Duodenal mucosa (tissue), 2 donors: ENCODE measurements at regions not wholly inside any gene's neighbourhood (a gene's known extent, or its start where the extent isn't known, plus 50 kb on each side); places are given as distances from the start of the nearest gene placed in this dataset.
"Not testable (repeated sequence)": the region's sequence is repeated elsewhere in the genome, so short reads cannot be mapped to it uniquely, and the experiment has no call there.

Experiments
- H3K27ac ChIP-seq: one replicate; pipeline ENCODE4 v1.7.0; 2013; ENCODE audit warnings: low read depth, low read length
- H3K27me3 ChIP-seq, 2 donors: one replicate each; pipeline ENCODE4 v1.7.0; 2013; ENCODE audit warnings: low read length in 2 of 2, control low read depth in 1 of 2; ENCODE audit not compliant: insufficient read depth in 2 of 2, control insufficient read depth in 1 of 2
- H3K36me3 ChIP-seq, 2 donors: one replicate each; pipeline ENCODE4 v1.7.0; 2013; ENCODE audit warnings: low read length in 2 of 2, control low read depth in 1 of 2; ENCODE audit not compliant: insufficient read depth in 2 of 2, control insufficient read depth in 1 of 2
- H3K4me1 ChIP-seq, 2 donors: one replicate each; pipeline ENCODE4 v1.7.0; 2013; ENCODE audit warnings: low read length in 2 of 2, control low read depth in 1 of 2; ENCODE audit not compliant: insufficient read depth in 2 of 2, control insufficient read depth in 1 of 2
- H3K4me3 ChIP-seq, 2 donors: one replicate each; pipeline ENCODE4 v1.7.0; 2013; ENCODE audit warnings: low read length in 2 of 2, low read depth in 1 of 2
- H3K9ac ChIP-seq, 2 donors: one replicate each; pipeline ENCODE4 v1.7.0; 2013; ENCODE audit warnings: low read length in 2 of 2, low read depth in 1 of 2
- H3K9me3 ChIP-seq, 2 donors: one replicate each; pipeline ENCODE4 v1.7.0; 2013; ENCODE audit warnings: low read length in 2 of 2, control low read depth in 1 of 2; ENCODE audit not compliant: control insufficient read depth in 1 of 2

DNA sequence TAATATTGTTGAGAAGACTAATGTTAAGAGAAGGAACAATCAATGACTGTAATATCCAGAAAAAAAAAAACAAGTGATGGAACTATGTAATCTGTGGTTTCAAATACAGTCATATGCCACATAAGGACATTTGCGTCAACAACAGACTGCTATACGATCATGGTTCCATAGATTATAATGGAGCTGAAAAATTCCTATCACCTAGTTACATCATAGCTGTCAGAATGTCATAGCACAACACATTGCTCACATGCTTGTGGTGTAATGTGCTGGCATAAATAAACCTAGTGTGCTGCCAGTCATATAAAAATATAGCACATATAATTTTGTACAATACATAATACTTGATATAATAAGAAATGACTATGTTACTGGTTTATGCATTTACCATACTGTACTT lies 653.5 kb downstream of the TRHDE start:
- no peak overlapping the region for H3K9ac ChIP-seq
- H3K27me3 ChIP-seq = no peaks in the 10 kb centered on the region
- no peaks in the 10 kb centered on the region for H3K9me3 ChIP-seq
- H3K27ac ChIP-seq = no peak overlapping the region
- no peaks in the 10 kb centered on the region for H3K36me3 ChIP-seq
- no peaks in the 10 kb centered on the region for H3K4me1 ChIP-seq
- no peak overlapping the region for H3K4me3 ChIP-seq

DNA sequence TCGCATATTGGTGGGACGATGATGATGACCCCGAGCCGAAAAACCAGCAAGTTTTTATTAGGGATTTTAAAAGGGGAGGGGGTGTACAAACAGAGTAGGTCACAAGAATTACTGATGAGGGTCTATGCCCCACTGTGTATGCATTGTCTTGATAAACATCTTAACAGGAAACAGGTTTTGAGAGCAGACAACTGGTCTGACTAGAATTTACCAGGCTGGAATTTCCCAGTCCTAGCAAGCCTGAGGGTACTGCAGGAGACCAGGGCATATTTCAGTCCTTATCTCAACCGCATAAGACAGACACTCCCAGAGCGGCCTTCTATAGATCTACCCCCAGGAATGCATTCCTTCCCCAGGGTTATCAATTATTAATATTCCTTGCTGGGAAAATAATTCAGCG lies 659.7 kb downstream of the TRHDE start:
- H3K9me3 ChIP-seq, H3K36me3 ChIP-seq, H3K27me3 ChIP-seq, H3K9ac ChIP-seq, H3K4me3 ChIP-seq, H3K27ac ChIP-seq, H3K4me1 ChIP-seq: not testable (repeated sequence)

DNA sequence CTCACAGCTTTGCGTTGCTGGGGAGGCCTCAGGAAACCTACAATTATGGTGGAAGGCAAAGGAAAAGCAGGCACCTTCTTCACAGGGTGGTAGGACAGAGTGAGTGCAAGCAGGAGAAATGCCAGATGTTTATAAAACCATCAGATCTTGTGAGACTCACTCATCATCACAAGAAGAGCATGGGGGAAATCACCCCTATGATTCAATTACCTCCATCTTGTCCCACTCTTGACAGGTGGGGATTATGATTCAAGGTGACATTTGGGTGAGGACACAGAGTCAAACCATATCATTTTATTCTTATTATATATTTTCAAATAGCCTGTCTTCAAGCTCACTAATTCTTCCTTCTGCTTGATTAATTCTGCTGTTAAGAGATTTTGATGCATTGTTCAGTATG lies 665.3 kb downstream of the TRHDE start:
- H3K4me3 ChIP-seq = no peak overlapping the region
- H3K27ac ChIP-seq = no peak overlapping the region
- H3K36me3 ChIP-seq = no peaks in the 10 kb centered on the region
- H3K9ac ChIP-seq = no peak overlapping the region
- no peaks in the 10 kb centered on the region for H3K4me1 ChIP-seq
- H3K9me3 ChIP-seq = peaks cover 4 to 9% of the 10 kb centered on the region in 2 donors
- H3K27me3 ChIP-seq = no peaks in the 10 kb centered on the region

DNA sequence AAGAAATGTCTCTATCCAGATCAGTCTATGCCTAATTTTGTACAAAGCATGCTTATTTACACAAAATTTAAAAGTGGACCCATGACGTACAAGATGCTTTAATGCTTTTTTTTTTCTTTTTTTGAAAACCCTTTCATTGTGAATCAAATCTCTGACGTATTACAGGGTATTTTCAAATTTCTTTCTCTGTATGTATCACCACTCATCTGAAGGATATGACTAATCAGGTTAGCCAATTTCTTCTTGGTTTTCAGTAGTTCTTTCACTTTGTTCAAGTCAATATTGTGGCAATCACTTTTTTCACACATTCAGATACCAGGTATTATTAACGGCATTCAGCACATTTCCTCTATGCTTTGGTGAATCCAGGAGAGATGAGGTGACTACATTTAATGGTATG lies 685.3 kb downstream of the TRHDE start:
- peaks cover 2 to 3% of the 10 kb centered on the region in 2 donors for H3K9me3 ChIP-seq
- no peak overlapping the region for H3K9ac ChIP-seq
- H3K4me1 ChIP-seq = no peaks in the 10 kb centered on the region
- H3K27ac ChIP-seq = no peak overlapping the region
- no peak overlapping the region for H3K4me3 ChIP-seq
- no peaks in the 10 kb centered on the region for H3K36me3 ChIP-seq
- no peaks in the 10 kb centered on the region for H3K27me3 ChIP-seq

DNA sequence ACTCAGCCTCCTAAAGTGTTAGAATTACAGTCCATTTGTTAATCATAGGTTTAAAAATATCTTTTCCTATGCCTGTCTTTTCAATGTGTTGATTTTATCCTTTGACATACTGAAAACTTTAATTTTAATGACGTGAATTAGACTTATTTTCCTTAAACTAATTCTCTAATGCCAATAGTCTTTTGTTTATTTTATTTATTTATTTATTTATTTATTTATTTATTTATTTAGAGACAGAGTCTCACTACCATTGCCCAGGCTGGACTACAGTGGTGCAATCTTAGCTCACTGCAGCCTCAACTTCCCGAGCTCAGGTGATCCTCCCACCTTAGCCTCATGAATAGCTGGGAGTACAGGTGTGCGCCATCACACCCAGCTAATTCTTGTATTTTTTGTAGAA lies 694.5 kb downstream of the TRHDE start:
- H3K4me3 ChIP-seq = no peak overlapping the region
- no peaks in the 10 kb centered on the region for H3K27me3 ChIP-seq
- no peaks in the 10 kb centered on the region for H3K36me3 ChIP-seq
- no peak overlapping the region for H3K9ac ChIP-seq
- H3K9me3 ChIP-seq = peaks cover 0 to 2% of the 10 kb centered on the region in 2 donors
- H3K4me1 ChIP-seq = no peaks in the 10 kb centered on the region
- H3K27ac ChIP-seq = no peak overlapping the region

DNA sequence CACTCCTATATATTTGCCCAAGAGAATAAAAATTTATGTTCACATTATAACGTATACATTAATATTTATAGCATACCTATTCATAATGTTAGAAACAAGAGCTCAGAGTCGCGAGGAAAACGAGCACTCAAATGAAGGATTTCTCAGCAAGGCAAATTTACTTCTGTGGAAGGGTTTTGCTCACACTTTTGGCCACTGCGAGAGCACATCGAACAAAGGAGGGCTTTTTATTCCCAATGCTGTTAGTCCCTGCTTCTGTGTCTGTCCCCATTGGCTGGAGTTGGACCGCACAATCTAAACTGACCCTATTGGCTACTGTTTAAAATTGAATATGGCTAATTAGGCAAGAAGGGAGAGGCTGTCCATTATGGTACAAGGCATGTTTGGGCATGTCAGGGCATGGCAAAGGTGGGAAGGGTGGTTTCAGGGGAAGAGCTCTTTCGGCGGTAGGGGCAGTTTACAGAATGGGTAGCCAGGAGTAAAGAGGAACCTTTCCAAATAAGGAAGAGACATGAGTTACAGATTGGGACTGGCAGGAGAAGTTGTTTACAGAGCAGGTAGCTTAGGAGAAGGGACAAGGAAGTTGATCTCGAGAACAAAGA lies 702.9 kb downstream of the TRHDE start:
- Histone ChIP-seq H3K4me1 (no peaks in the 10 kb centered on the region), H3K36me3 (no peaks in the 10 kb centered on the region), H3K27me3 (no peaks in the 10 kb centered on the region), H3K9me3 (peaks cover 0 to 5% of the 10 kb centered on the region in 2 donors), H3K27ac (no peak overlapping the region), H3K4me3 (no peak overlapping the region), H3K9ac (no peak overlapping the region)

DNA sequence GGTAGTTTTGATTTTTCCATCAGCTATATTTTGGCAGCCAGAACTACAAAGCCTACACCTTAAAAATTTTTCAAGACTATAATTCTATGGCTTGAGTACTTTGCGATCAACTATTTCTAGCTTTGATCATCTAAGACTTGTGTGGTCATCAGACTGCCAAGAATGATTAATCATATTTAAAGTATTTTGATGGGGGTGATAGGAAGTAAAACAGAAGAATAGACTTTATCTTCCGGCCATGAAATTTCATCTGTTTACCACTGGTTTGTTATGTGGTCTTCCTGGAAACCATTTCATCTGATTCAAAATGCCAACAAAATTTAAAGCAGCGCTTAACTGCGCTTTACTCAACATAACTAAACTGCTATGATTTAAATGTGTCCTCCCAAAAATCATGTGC lies 706.8 kb downstream of the TRHDE start:
- H3K4me3 ChIP-seq = no peak overlapping the region
- H3K36me3 ChIP-seq = no peaks in the 10 kb centered on the region
- H3K9me3 ChIP-seq = peaks cover 0 to 5% of the 10 kb centered on the region in 2 donors
- no peak overlapping the region for H3K9ac ChIP-seq
- no peaks in the 10 kb centered on the region for H3K27me3 ChIP-seq
- H3K4me1 ChIP-seq = no peaks in the 10 kb centered on the region
- no peak overlapping the region for H3K27ac ChIP-seq

DNA sequence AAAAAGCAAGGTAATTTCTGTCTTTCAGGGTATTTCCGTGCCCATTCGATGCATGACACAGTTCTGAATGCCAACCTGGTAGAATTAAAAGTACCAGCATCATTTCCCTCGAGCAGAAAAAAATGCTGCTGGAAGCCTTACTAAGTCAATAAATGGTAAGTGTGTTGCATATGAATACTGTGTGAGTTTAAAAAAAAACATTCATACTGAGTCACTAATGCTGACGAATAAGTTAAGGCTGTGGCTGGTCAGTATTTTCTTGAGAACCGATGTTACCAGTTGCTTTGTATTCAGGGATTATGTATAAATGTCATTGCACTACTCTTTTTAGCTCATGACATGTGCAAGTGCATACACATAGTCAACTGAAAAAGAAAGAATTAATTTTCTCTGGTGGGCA lies 710.2 kb downstream of the TRHDE start:
- Histone ChIP-seq H3K27ac (no peak overlapping the region), H3K4me3 (no peak overlapping the region), H3K36me3 (no peaks in the 10 kb centered on the region), H3K9me3 (no peaks in the 10 kb centered on the region), H3K27me3 (no peaks in the 10 kb centered on the region), H3K4me1 (no peaks in the 10 kb centered on the region), H3K9ac (no peak overlapping the region)

DNA sequence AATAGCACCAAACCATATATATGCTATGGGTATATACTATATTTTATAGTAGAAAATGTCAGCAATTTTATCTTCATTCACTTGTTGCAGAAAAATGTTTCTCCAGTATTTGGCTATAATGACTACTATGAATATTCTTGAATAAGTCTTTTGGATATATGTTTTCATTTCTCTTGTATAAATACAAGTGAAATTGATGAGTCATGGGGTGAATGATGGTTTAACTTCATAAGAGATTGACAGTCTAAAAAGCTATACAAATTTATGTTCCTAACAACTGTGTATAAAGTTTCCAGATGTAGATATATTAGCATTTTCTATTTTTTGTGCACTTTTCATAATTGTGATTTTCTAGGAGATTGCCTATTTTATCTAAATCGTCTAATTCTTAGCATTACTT lies 714.8 kb downstream of the TRHDE start:
- H3K9ac ChIP-seq = no peak overlapping the region
- no peaks in the 10 kb centered on the region for H3K9me3 ChIP-seq
- H3K4me1 ChIP-seq = no peaks in the 10 kb centered on the region
- no peaks in the 10 kb centered on the region for H3K27me3 ChIP-seq
- H3K4me3 ChIP-seq = no peak overlapping the region
- H3K36me3 ChIP-seq = no peaks in the 10 kb centered on the region
- H3K27ac ChIP-seq = no peak overlapping the region

DNA sequence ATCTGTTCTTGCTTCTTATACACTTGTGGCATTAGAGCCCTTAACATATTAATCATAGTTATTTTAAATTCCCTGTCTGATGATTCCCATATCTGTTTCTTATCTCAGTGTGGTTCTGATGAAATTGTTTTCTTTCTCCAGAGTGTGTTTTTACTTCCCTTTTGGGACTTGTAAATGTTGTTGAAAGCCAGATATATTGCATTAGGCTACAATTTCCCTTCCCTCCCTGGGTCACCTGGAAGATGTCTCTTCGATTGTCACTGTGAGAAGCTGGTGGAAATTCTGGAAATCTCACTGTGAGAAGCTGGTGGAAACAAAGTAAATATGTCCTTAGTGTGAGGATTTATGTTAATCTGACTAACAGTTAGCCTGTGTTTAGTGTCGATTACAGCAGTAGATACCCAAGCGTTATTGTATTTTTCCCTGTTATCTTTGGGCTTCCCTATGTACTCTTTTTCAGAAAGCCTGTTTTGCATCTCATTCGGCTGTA lies 717.3 kb downstream of the TRHDE start:
- Histone ChIP-seq H3K4me1 (no peaks in the 10 kb centered on the region), H3K36me3 (no peaks in the 10 kb centered on the region), H3K9me3 (no peaks in the 10 kb centered on the region), H3K4me3 (no peak overlapping the region), H3K27ac (no peak overlapping the region), H3K27me3 (no peaks in the 10 kb centered on the region), H3K9ac (no peak overlapping the region)

DNA sequence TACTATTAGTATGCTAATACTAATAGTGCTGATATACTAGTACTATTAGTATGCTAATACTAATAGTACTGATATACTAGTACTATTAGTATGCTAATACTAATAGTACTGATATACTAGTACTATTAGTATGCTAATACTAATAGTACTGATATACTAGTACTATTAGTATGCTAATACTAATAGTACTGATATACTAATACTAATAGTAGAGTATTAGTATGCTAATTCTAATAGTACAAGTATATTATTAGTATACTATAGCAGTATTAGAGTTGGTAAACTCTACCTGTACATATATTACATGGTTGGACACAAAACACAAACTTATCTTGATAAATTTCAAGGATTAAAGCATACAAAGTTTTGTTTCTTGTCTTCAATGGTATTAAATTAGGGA lies 722.9 kb downstream of the TRHDE start:
- H3K4me1 ChIP-seq, H3K4me3 ChIP-seq, H3K27ac ChIP-seq, H3K36me3 ChIP-seq, H3K27me3 ChIP-seq, H3K9ac ChIP-seq, H3K9me3 ChIP-seq: not testable (repeated sequence)
